ENCODE measurements at regions not wholly inside any gene's neighbourhood (a gene's known extent, or its start where the extent isn't known, plus 50 kb on each side); places are given as distances from the start of the nearest gene placed in this dataset.
A peak's percentile ranks its signal among the peaks of the same experiment; 100 is the strongest.

DNA sequence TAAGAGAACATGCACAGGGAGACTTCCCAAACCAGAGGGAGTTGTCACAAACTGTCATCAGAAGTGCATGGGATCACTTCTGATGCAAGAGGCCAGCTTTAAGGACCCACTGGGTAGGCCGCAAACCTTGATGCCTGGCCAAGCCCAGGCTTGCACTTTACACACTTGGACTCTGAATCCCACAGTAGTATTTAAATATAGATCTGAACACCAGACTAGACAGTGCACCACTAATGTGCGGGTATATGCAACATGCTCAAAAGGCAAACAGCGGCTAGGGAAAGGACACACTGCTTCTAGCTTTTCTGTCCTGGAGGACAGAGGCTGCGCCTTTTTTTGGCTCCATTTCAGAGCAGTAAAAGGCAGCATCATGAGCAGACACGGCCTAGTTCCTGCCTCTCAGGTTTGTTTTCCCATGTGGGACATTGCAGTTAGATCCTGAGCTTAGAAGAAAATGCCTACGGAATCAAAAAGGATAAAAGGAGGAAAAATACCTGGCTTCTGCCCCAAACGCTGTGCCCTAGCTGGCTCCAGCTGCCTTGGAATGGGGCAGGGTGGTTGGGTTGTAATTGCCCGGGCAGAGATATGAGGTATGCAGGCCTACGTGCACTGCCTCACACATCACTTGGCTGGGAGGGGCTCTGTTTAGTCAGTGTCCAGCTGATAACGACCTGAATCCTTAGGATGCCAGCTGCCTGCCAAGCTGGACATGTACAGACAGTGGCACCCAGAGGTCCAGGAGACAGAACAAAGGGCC is 84.5 kb upstream of the EGLN3 start:
- no peaks in the 10 kb centered on the region for H3K36me3 ChIP-seq (replicated peaks in 1 of 2; ENCODE audit: control insufficient read depth in 1 of 2, insufficient read depth in 2 of 2, low read length in 2 of 2)
- H2AFZ ChIP-seq (ENCODE audit: low read length), result no peak overlapping the region
- peaks cover 92% of the 10 kb centered on the region for H3K4me1 ChIP-seq (ENCODE audit: insufficient read depth, low read length)
- H3K27ac ChIP-seq (ENCODE audit: extremely low read length, insufficient read depth, low read length), result peak overlapping the region; percentile 78
- H3K4me3 ChIP-seq (replicated peaks in 1 of 3; ENCODE audit: insufficient read depth in 1 of 3, low read depth in 2 of 3, low read length in 3 of 3), result peak overlapping the region; percentile 20 to 65 (median 24); a peak in 5 of 6 replicates
- 4% methylated on average over 10 of the region's 10 CpGs for WGBS (ENCODE audit: low lambda C conversion rate)
- ChIA-PET POLR2A (interaction anchor here (1.0 to 5.3 kb wide), 13 partner anchors 8 to 1792 kb away, joined by 3 to 72 read pairs (median 5); no protein-coding TSS in a partner anchor), CTCF (ENCODE audit: low intra/inter-chr PET ratio, low total read pairs) (interaction anchor here (0.5 kb wide), 1 partner anchor 18 kb away, joined by 3 read pairs; no protein-coding TSS in a partner anchor)
- H3K9me3 ChIP-seq (ENCODE audit: low read length), result no peaks in the 10 kb centered on the region
- DNase-seq (ENCODE audit: low spot score) (peak; percentile 95), FAIRE-seq (peak; percentile 56), ATAC-seq (peak; percentile 93)
- in situ Hi-C loops (cut with HindIII; ENCODE audit: extremely low pct_ligation_motif_present, low pct_unique_long_range_greater_than_20kb), result loop anchor here (25.0 kb wide), 1 partner anchor 427 kb away; the partner anchor contains the start of gene SPTSSA
- no peaks in the 10 kb centered on the region for H3K27me3 ChIP-seq (ENCODE audit: control insufficient read depth in 1 of 2, insufficient read depth in 2 of 2, low read length in 2 of 2)
- H3K9ac ChIP-seq (ENCODE audit: insufficient read depth, low read depth, low read length), result peak overlapping the region; percentile 64
- BruUV-seq (replicated peaks), result TSS peak; percentile 95
- intact Hi-C loops (cut with micrococcal nuclease; ENCODE audit: unreplicated experiment), result loop anchor here (1.0 kb wide), 2 partner anchors 8 to 11 kb away; no protein-coding TSS in a partner anchor
- H4K20me1 ChIP-seq (ENCODE audit: insufficient read depth, low read length), result no peaks in the 10 kb centered on the region
- no peaks in the 10 kb centered on the region for H3K79me2 ChIP-seq (ENCODE audit: insufficient read depth, low read length)
- peak overlapping the region; percentile 72 for H3K4me2 ChIP-seq (ENCODE audit: low read depth, low read length)
- TF ChIP-seq, protein P1, sequence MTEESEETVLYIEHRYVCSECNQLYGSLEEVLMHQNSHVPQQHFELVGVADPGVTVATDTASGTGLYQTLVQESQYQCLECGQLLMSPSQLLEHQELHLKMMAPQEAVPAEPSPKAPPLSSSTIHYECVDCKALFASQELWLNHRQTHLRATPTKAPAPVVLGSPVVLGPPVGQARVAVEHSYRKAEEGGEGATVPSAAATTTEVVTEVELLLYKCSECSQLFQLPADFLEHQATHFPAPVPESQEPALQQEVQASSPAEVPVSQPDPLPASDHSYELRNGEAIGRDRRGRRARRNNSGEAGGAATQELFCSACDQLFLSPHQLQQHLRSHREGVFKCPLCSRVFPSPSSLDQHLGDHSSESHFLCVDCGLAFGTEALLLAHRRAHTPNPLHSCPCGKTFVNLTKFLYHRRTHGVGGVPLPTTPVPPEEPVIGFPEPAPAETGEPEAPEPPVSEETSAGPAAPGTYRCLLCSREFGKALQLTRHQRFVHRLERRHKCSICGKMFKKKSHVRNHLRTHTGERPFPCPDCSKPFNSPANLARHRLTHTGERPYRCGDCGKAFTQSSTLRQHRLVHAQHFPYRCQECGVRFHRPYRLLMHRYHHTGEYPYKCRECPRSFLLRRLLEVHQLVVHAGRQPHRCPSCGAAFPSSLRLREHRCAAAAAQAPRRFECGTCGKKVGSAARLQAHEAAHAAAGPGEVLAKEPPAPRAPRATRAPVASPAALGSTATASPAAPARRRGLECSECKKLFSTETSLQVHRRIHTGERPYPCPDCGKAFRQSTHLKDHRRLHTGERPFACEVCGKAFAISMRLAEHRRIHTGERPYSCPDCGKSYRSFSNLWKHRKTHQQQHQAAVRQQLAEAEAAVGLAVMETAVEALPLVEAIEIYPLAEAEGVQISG (CRISPR knock-in tag; IDR thresholded peaks at IDR 0.05), result peak; percentile 73
- TF ChIP-seq ZNF747 (CRISPR knock-in tag; IDR thresholded peaks at IDR 0.05; ENCODE audit: borderline replicate concordance) (no peak; the same call in 1 of the 2 replicates), KLF16 (CRISPR knock-in tag; IDR thresholded peaks at IDR 0.05) (peak in 1 of 2 experiments; percentile 92; a peak in 2 of 4 replicates), FOXJ3 (CRISPR knock-in tag; IDR thresholded peaks at IDR 0.05; ENCODE audit: borderline replicate concordance) (peak; percentile 92), ZNF83 (CRISPR knock-in tag; IDR thresholded peaks at IDR 0.05; ENCODE audit: borderline replicate concordance) (0 out of 2 replicates have a peak, but pooled peaks have one; percentile 52), ZSCAN9 (CRISPR knock-in tag; IDR thresholded peaks at IDR 0.05; ENCODE audit: borderline replicate concordance) (peak; percentile 94), RBAK (CRISPR knock-in tag; IDR thresholded peaks at IDR 0.05) (peak; percentile 16; the same call in 1 of the 2 replicates), ZNF577 (CRISPR knock-in tag; IDR thresholded peaks at IDR 0.05; ENCODE audit: borderline replicate concordance, low read depth) (no peak), ZFAT (CRISPR knock-in tag; conservative IDR thresholded peaks at IDR 0.05) (no peak; the same call in 1 of the 2 replicates), ISX (CRISPR knock-in tag; conservative IDR thresholded peaks at IDR 0.05) (peak; percentile 89; the same call in 1 of the 2 replicates), KLF9 (CRISPR knock-in tag; IDR thresholded peaks at IDR 0.05; ENCODE audit: low read depth) (no peak; the same call in 1 of the 2 replicates), POLR2A (IDR thresholded peaks at IDR 0.05; ENCODE audit: insufficient read depth in 1 of 2, low read depth in 2 of 2, low read length in 2 of 2) (peak; percentile 59 to 60), NONO (IDR thresholded peaks at IDR 0.05) (no peak), NONO (CRISPR knock-in tag; conservative IDR thresholded peaks at IDR 0.05) (peak; percentile 41; the same call in 1 of the 2 replicates), ZNF562 (CRISPR knock-in tag; IDR thresholded peaks at IDR 0.05; ENCODE audit: borderline replicate concordance) (no peak), ZC3H13 (CRISPR knock-in tag; IDR thresholded peaks at IDR 0.05) (peak; percentile 70; the same call in 1 of the 2 replicates), RNF2 (conservative IDR thresholded peaks at IDR 0.05; ENCODE audit: low read depth) (no peak), FOXC1 (CRISPR knock-in tag; IDR thresholded peaks at IDR 0.05; ENCODE audit: borderline replicate concordance) (peak; percentile 89), NFE2L1 (CRISPR knock-in tag; IDR thresholded peaks at IDR 0.05; ENCODE audit: borderline replicate concordance) (no peak), NR1H2 (CRISPR knock-in tag; IDR thresholded peaks at IDR 0.05; ENCODE audit: borderline replicate concordance, low read depth) (0 out of 2 replicates have a peak, but pooled peaks have one; percentile 37), ZNF614 (CRISPR knock-in tag; IDR thresholded peaks at IDR 0.05; ENCODE audit: borderline replicate concordance) (peak; percentile 64; the same call in 1 of the 2 replicates)
- TF ChIP-seq, protein P2, sequence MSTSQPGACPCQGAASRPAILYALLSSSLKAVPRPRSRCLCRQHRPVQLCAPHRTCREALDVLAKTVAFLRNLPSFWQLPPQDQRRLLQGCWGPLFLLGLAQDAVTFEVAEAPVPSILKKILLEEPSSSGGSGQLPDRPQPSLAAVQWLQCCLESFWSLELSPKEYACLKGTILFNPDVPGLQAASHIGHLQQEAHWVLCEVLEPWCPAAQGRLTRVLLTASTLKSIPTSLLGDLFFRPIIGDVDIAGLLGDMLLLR (CRISPR knock-in tag; IDR thresholded peaks at IDR 0.05), result 0 out of 2 replicates have a peak, but pooled peaks have one; percentile 13

Measured in HepG2 (cell line).